ENCODE measurements at regions not wholly inside any gene's neighbourhood (a gene's known extent, or its start where the extent isn't known, plus 50 kb on each side); places are given as distances from the start of the nearest gene placed in this dataset.

GRCh38 chr6:103750603-103751002, 1109.1 kb downstream of the HACE1 start:
- Histone ChIP-seq H3F3A (ENCODE audit: insufficient read depth, low read length, poor library complexity, severe bottlenecking) (no peaks in the 10 kb centered on the region), H2AFZ (ENCODE audit: low read depth, low read length) (no peak overlapping the region), H3K9me3 (ENCODE audit: low read length) (no peaks in the 10 kb centered on the region), H3K4me3 (ENCODE audit: low read length) (no peak overlapping the region), H3K9ac (ENCODE audit: low read length) (no peak overlapping the region), H3K36me3 (ENCODE audit: insufficient read depth, low read length) (no peaks in the 10 kb centered on the region), H3K79me2 (replicated peaks; ENCODE audit: insufficient read depth, low read length) (no peaks in the 10 kb centered on the region), H4K20me1 (ENCODE audit: insufficient read depth) (no peaks in the 10 kb centered on the region), H3K27ac (ENCODE audit: low read length) (no peak overlapping the region), H3K4me2 (ENCODE audit: low read length) (no peak overlapping the region), H3K27me3 (ENCODE audit: insufficient read depth, low read depth, low read length) (no peaks in the 10 kb centered on the region), H3K9me2 (ENCODE audit: insufficient read depth, low read length) (no peaks in the 10 kb centered on the region)
- no peak for TF ChIP-seq SMC3 (conservative IDR thresholded peaks at IDR 0.05; ENCODE audit: poor library complexity)
- no peak for TF ChIP-seq CTCF (IDR thresholded peaks at IDR 0.05; ENCODE audit: poor library complexity, severe bottlenecking)
- no peak for TF ChIP-seq EP300 (conservative IDR thresholded peaks at IDR 0.05; ENCODE audit: poor library complexity, severe bottlenecking)
- no peak for TF ChIP-seq MXI1 (conservative IDR thresholded peaks at IDR 0.05; ENCODE audit: poor library complexity, severe bottlenecking)
- no peak for TF ChIP-seq POLR2AphosphoS5 (IDR thresholded peaks at IDR 0.05)
- TF ChIP-seq EZH2 (IDR thresholded peaks at IDR 0.05; ENCODE audit: borderline replicate concordance, insufficient read depth, low read length, poor library complexity, severe bottlenecking) = no peak
- no peak for TF ChIP-seq REST (IDR thresholded peaks at IDR 0.05; ENCODE audit: borderline replicate concordance)
- no peak for TF ChIP-seq TAF1 (IDR thresholded peaks at IDR 0.05; ENCODE audit: low read depth)
- no peak for TF ChIP-seq RAD21 (conservative IDR thresholded peaks at IDR 0.05)

GRCh38 chr6:103734016-103734415, 1125.7 kb downstream of the HACE1 start:
- Histone ChIP-seq H3K4me3 (ENCODE audit: low read length) (no peak overlapping the region), H3K27me3 (ENCODE audit: insufficient read depth, low read depth, low read length) (no peaks in the 10 kb centered on the region), H3F3A (ENCODE audit: insufficient read depth, low read length, poor library complexity, severe bottlenecking) (no peaks in the 10 kb centered on the region), H3K27ac (ENCODE audit: low read length) (no peak overlapping the region), H3K9me3 (ENCODE audit: low read length) (no peaks in the 10 kb centered on the region), H3K9me2 (ENCODE audit: insufficient read depth, low read length) (no peaks in the 10 kb centered on the region), H3K4me2 (ENCODE audit: low read length) (no peak overlapping the region), H4K20me1 (ENCODE audit: insufficient read depth) (no peaks in the 10 kb centered on the region), H3K79me2 (replicated peaks; ENCODE audit: insufficient read depth, low read length) (no peaks in the 10 kb centered on the region), H3K36me3 (ENCODE audit: insufficient read depth, low read length) (no peaks in the 10 kb centered on the region), H3K9ac (ENCODE audit: low read length) (no peak overlapping the region), H2AFZ (ENCODE audit: low read depth, low read length) (no peak overlapping the region)
- no peak for TF ChIP-seq EZH2 (IDR thresholded peaks at IDR 0.05; ENCODE audit: borderline replicate concordance, insufficient read depth, low read length, poor library complexity, severe bottlenecking)
- no peak for TF ChIP-seq CTCF (IDR thresholded peaks at IDR 0.05; ENCODE audit: poor library complexity, severe bottlenecking)
- TF ChIP-seq REST (IDR thresholded peaks at IDR 0.05; ENCODE audit: borderline replicate concordance) = no peak
- TF ChIP-seq SMC3 (conservative IDR thresholded peaks at IDR 0.05; ENCODE audit: poor library complexity) = no peak
- no peak for TF ChIP-seq RAD21 (conservative IDR thresholded peaks at IDR 0.05)
- no peak for TF ChIP-seq MXI1 (conservative IDR thresholded peaks at IDR 0.05; ENCODE audit: poor library complexity, severe bottlenecking)
- TF ChIP-seq POLR2AphosphoS5 (IDR thresholded peaks at IDR 0.05) = no peak
- no peak for TF ChIP-seq EP300 (conservative IDR thresholded peaks at IDR 0.05; ENCODE audit: poor library complexity, severe bottlenecking)
- TF ChIP-seq TAF1 (IDR thresholded peaks at IDR 0.05; ENCODE audit: low read depth) = no peak
